ENCODE measurements at regions not wholly inside any gene's neighbourhood (a gene's known extent, or its start where the extent isn't known, plus 50 kb on each side); places are given as distances from the start of the nearest gene placed in this dataset.

GRCh38 chr3:162742159-162742717 is 1245.6 kb downstream of the OTOL1 start:
- TF ChIP-seq NBN (IDR thresholded peaks at IDR 0.05), result no peak
- TF ChIP-seq POLR2AphosphoS5 (IDR thresholded peaks at IDR 0.05; ENCODE audit: low read length), result no peak
- no peak for TF ChIP-seq GABPA (IDR thresholded peaks at IDR 0.05; ENCODE audit: low read depth)
- TF ChIP-seq, protein P1, sequence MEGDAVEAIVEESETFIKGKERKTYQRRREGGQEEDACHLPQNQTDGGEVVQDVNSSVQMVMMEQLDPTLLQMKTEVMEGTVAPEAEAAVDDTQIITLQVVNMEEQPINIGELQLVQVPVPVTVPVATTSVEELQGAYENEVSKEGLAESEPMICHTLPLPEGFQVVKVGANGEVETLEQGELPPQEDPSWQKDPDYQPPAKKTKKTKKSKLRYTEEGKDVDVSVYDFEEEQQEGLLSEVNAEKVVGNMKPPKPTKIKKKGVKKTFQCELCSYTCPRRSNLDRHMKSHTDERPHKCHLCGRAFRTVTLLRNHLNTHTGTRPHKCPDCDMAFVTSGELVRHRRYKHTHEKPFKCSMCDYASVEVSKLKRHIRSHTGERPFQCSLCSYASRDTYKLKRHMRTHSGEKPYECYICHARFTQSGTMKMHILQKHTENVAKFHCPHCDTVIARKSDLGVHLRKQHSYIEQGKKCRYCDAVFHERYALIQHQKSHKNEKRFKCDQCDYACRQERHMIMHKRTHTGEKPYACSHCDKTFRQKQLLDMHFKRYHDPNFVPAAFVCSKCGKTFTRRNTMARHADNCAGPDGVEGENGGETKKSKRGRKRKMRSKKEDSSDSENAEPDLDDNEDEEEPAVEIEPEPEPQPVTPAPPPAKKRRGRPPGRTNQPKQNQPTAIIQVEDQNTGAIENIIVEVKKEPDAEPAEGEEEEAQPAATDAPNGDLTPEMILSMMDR (IDR thresholded peaks at IDR 0.05 in 2 of 3, conservative IDR thresholded peaks at IDR 0.05 in 1 of 3; ENCODE audit: control insufficient read depth in 2 of 3, extremely low read depth in 1 of 3, insufficient read depth in 1 of 3, low read depth in 3 of 3, low read length in 3 of 3), result no peak
- no peak for TF ChIP-seq ESRRA (IDR thresholded peaks at IDR 0.05; ENCODE audit: low read length)
- TF ChIP-seq POLR2A (IDR thresholded peaks at IDR 0.05; ENCODE audit: low read depth, low read length), result no peak
- TF ChIP-seq SREBF2 (IDR thresholded peaks at IDR 0.05; ENCODE audit: low read length), result no peak
- TF ChIP-seq E2F8 (IDR thresholded peaks at IDR 0.05; ENCODE audit: low read depth, partially characterized antibody), result no peak
- no peak for TF ChIP-seq ZNF384 (IDR thresholded peaks at IDR 0.05; ENCODE audit: borderline replicate concordance, low read depth, low read length)
- no peak for TF ChIP-seq ETV6 (conservative IDR thresholded peaks at IDR 0.05 in 1 of 2, IDR thresholded peaks at IDR 0.05 in 1 of 2; ENCODE audit: borderline replicate concordance in 1 of 2, low read depth in 1 of 2)
- TF ChIP-seq ZNF207 (IDR thresholded peaks at IDR 0.05; ENCODE audit: borderline replicate concordance), result no peak
